Keratinocyte (primary cell): ENCODE measurements at regions not wholly inside any gene's neighbourhood (a gene's known extent, or its start where the extent isn't known, plus 50 kb on each side); places are given as distances from the start of the nearest gene placed in this dataset.

Experiments
- EZH2 ChIP-seq: IDR thresholded peaks from one replicate; pipeline ENCODE4 v1.6.1; 2012; ENCODE audit warnings: inconsistent platforms, mild to moderate bottlenecking, low read length, moderate library complexity
- TF ChIP-seq, protein P1 (sequence below), 3 experiments: IDR thresholded peaks in 1 of 3; conservative IDR thresholded peaks in 1 of 3; optimal IDR thresholded peaks in 1 of 3; 2 replicates in 2 of 3; 3 replicates in 1 of 3; pipeline versions ENCODE3 to v1.5.1; 2011; ENCODE audit warnings: low read length in 3 of 3, mild to moderate bottlenecking in 3 of 3, moderate library complexity in 2 of 3, control low read depth in 1 of 3, inconsistent platforms in 1 of 3; ENCODE audit not compliant: insufficient read depth in 2 of 3; ENCODE audit errors: extremely low read depth in 1 of 3

- TF ChIP-seq, protein P1, sequence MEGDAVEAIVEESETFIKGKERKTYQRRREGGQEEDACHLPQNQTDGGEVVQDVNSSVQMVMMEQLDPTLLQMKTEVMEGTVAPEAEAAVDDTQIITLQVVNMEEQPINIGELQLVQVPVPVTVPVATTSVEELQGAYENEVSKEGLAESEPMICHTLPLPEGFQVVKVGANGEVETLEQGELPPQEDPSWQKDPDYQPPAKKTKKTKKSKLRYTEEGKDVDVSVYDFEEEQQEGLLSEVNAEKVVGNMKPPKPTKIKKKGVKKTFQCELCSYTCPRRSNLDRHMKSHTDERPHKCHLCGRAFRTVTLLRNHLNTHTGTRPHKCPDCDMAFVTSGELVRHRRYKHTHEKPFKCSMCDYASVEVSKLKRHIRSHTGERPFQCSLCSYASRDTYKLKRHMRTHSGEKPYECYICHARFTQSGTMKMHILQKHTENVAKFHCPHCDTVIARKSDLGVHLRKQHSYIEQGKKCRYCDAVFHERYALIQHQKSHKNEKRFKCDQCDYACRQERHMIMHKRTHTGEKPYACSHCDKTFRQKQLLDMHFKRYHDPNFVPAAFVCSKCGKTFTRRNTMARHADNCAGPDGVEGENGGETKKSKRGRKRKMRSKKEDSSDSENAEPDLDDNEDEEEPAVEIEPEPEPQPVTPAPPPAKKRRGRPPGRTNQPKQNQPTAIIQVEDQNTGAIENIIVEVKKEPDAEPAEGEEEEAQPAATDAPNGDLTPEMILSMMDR (optimal IDR thresholded peaks at IDR 0.05 in 1 of 3, IDR thresholded peaks at IDR 0.05 in 1 of 3, conservative IDR thresholded peaks at IDR 0.05 in 1 of 3; ENCODE audit: extremely low read depth in 1 of 3, insufficient read depth in 2 of 3, low read length in 3 of 3): no peak
- no peak for TF ChIP-seq EZH2
Measured at GRCh38 chr15:72866866-72867616, 83.5 kb upstream of the ADPGK start.
